HG02642 (cell line): ENCODE measurements at regions not wholly inside any gene's neighbourhood (a gene's known extent, or its start where the extent isn't known, plus 50 kb on each side); places are given as distances from the start of the nearest gene placed in this dataset.
"Not testable (repeated sequence)": the region's sequence is repeated elsewhere in the genome, so short reads cannot be mapped to it uniquely, and the experiment has no call there.

Source experiments
- ATAC-seq: cut with Tn5 transposase; IDR thresholded peaks from one replicate; pipeline ENCODE4 v1.9.1; 2021; ENCODE audit warnings: mild to moderate bottlenecking; ENCODE audit not compliant: unreplicated experiment, poor library complexity

- no peak for ATAC-seq
Measured at GRCh38 chr9:80485420-80486250, 913.9 kb downstream of the TLE4 start.

GRCh38 chr9:80482251-80482650, 910.5 kb downstream of the TLE4 start:
- ATAC-seq, result not testable (repeated sequence)

- ATAC-seq, result no peak
Measured at GRCh38 chr9:80467632-80468031, 895.9 kb downstream of the TLE4 start.

GRCh38 chr9:80465556-80465955, 893.8 kb downstream of the TLE4 start:
- ATAC-seq, result no peak

- ATAC-seq, result no peak
Measured at GRCh38 chr9:80449513-80449912, 877.7 kb downstream of the TLE4 start.

GRCh38 chr9:80448996-80449395, 877.2 kb downstream of the TLE4 start:
- no peak for ATAC-seq

- no peak for ATAC-seq
Measured at GRCh38 chr9:80447876-80448275, 876.1 kb downstream of the TLE4 start.

- ATAC-seq, result no peak
Measured at GRCh38 chr9:80440724-80441123, 869.0 kb downstream of the TLE4 start.

- ATAC-seq, result no peak
Measured at GRCh38 chr9:80437825-80438224, 866.1 kb downstream of the TLE4 start.

- no peak for ATAC-seq
Measured at GRCh38 chr9:80437091-80437640, 865.4 kb downstream of the TLE4 start.

- no peak for ATAC-seq
Measured at GRCh38 chr9:80435591-80435990, 863.8 kb downstream of the TLE4 start.

GRCh38 chr9:80426992-80427391, 855.2 kb downstream of the TLE4 start:
- no peak for ATAC-seq

GRCh38 chr9:80417211-80417773, 845.5 kb downstream of the TLE4 start:
- ATAC-seq, result no peak

- no peak for ATAC-seq
Measured at GRCh38 chr9:80410106-80410505, 838.3 kb downstream of the TLE4 start.

- no peak for ATAC-seq
Measured at GRCh38 chr9:80407220-80407619, 835.5 kb downstream of the TLE4 start.

GRCh38 chr9:80401243-80401642, 829.5 kb downstream of the TLE4 start:
- ATAC-seq, result no peak

- no peak for ATAC-seq
Measured at GRCh38 chr9:80400624-80401230, 829.0 kb downstream of the TLE4 start.

- ATAC-seq, result no peak
Measured at GRCh38 chr9:80399606-80400005, 827.8 kb downstream of the TLE4 start.

- ATAC-seq, result no peak
Measured at GRCh38 chr9:80387828-80388227, 816.1 kb downstream of the TLE4 start.

- no peak for ATAC-seq
Measured at GRCh38 chr9:80385246-80385645, 813.5 kb downstream of the TLE4 start.

GRCh38 chr9:80383331-80383730, 811.6 kb downstream of the TLE4 start:
- ATAC-seq, result no peak
